SK-N-MC (cell line): ENCODE measurements at regions not wholly inside any gene's neighbourhood (a gene's known extent, or its start where the extent isn't known, plus 50 kb on each side); places are given as distances from the start of the nearest gene placed in this dataset.

Experiments
- EZH2 ChIP-seq: fragments of 200-600 bp; sonication (generic); IDR thresholded peaks from one replicate; pipeline ENCODE4 v1.6.1; 2017; ENCODE audit warnings: antibody characterized with exemption
- POLR2AphosphoS5 ChIP-seq: IDR thresholded peaks from 2 replicates; pipeline ENCODE4 v1.6.1; 2012; ENCODE audit warnings: mild to moderate bottlenecking, low read depth, low read length, borderline replicate concordance

DNA sequence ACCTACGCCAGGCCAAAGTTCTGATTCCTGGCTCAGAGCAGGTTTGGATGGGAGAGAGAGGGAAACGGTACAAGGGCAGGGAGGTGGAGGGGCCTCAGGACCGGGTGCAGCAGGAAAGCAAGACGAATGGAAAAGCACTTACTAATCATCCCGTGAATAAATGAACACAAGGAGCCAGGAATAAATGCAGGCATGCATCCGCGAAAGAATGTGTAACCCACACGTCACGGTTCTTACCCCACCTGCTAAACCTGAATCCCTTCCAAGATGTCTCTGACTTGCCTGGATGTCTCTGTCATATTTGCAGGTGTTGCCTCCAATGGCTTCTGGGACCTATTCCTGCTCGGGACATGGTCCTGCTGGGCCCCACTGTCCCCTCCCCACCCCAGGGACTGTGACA lies 335.2 kb upstream of the RNF32 start:
- TF ChIP-seq EZH2 (no peak), POLR2AphosphoS5 (no peak)
